EH (cell line): ENCODE measurements at regions not wholly inside any gene's neighbourhood (a gene's known extent, or its start where the extent isn't known, plus 50 kb on each side); places are given as distances from the start of the nearest gene placed in this dataset.
A peak's percentile ranks its signal among the peaks of the same experiment; 100 is the strongest.
"Not testable (repeated sequence)": the region's sequence is repeated elsewhere in the genome, so short reads cannot be mapped to it uniquely, and the experiment has no call there.

Source experiments
- DNase-seq: peaks from one replicate; pipeline ENCODE4 v3.0.0-alpha.2; 2015; ENCODE audit warnings: low read depth

GRCh38 chr2:37758141-37758601 is 86.7 kb upstream of the CDC42EP3 start:
- not testable (repeated sequence) for DNase-seq

GRCh38 chr2:37759989-37760388 is 88.5 kb upstream of the CDC42EP3 start:
- not testable (repeated sequence) for DNase-seq

GRCh38 chr2:37760471-37760870 is 89.0 kb upstream of the CDC42EP3 start:
- DNase-seq, result no peak

- DNase-seq, result peak; percentile 65
Measured at GRCh38 chr2:37762281-37762680, 90.8 kb upstream of the CDC42EP3 start.

- DNase-seq, result peak; percentile 65
Measured at GRCh38 chr2:37764739-37765138, 93.3 kb upstream of the CDC42EP3 start.

- peak; percentile 69 for DNase-seq
Measured at GRCh38 chr2:37766106-37766505, 94.7 kb upstream of the CDC42EP3 start.

GRCh38 chr2:37767046-37767445 is 95.6 kb upstream of the CDC42EP3 start:
- DNase-seq, result peak; percentile 64

GRCh38 chr2:37767959-37768925 is 96.8 kb upstream of the CDC42EP3 start:
- peak; percentile 99 for DNase-seq

GRCh38 chr2:37769551-37769950 is 98.1 kb upstream of the CDC42EP3 start:
- DNase-seq, result no peak

GRCh38 chr2:37770797-37771196 is 99.4 kb upstream of the CDC42EP3 start:
- peak; percentile 33 for DNase-seq

- DNase-seq, result peak; percentile 84
Measured at GRCh38 chr2:37771600-37772088, 100.2 kb upstream of the CDC42EP3 start.

- no peak for DNase-seq
Measured at GRCh38 chr2:37773371-37774130, 102.1 kb upstream of the CDC42EP3 start.

GRCh38 chr2:37774171-37774944 is 102.9 kb upstream of the CDC42EP3 start:
- not testable (repeated sequence) for DNase-seq

- DNase-seq, result no peak
Measured at GRCh38 chr2:37774976-37775907, 103.8 kb upstream of the CDC42EP3 start.

GRCh38 chr2:37775908-37776250 is 104.4 kb upstream of the CDC42EP3 start:
- DNase-seq, result peak; percentile 91

- DNase-seq, result peak; percentile 98
Measured at GRCh38 chr2:37776487-37776886, 105.0 kb upstream of the CDC42EP3 start.

- no peak for DNase-seq
Measured at GRCh38 chr2:37779139-37779538, 107.7 kb upstream of the CDC42EP3 start.

GRCh38 chr2:37779611-37780386 is 108.4 kb upstream of the CDC42EP3 start:
- no peak for DNase-seq

GRCh38 chr2:37780387-37780676 is 108.9 kb upstream of the CDC42EP3 start:
- DNase-seq, result peak; percentile 63

- DNase-seq, result peak; percentile 88
Measured at GRCh38 chr2:37781028-37781427, 109.6 kb upstream of the CDC42EP3 start.
